ENCODE measurements at regions not wholly inside any gene's neighbourhood (a gene's known extent, or its start where the extent isn't known, plus 50 kb on each side); places are given as distances from the start of the nearest gene placed in this dataset.

DNA sequence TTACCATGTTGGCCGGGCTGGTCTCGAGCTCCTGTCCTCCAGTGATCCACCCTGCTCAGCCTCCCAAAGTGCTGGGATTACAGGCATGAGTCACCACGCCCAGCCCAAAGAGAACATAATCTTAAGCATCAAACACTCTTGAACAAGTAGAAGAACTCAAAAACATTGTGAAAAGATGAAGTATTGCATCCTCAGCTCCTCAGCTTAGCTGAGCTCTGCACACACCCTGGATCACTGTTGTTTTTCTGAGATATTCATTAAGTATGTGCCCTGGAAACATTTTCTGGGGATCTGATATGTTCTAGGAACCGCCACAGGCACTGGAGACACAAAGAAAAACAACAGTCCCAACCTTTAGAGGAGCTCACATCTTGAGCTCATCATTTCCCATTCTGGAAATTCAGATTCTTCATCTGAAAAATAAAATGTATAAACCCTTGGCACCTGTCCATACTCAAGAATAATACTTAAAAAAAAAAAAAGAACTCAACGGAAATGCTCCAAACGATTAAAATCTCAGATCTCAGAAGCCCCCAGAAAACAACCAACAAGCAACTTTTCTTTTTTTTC lies 62.2 kb upstream of the ZNF462 start:
- Histone ChIP-seq H3K4me2 (ENCODE audit: low read depth, low read length) (no peak overlapping the region), H3K27me3 (replicated peaks; ENCODE audit: insufficient read depth, low read length) (no peaks in the 10 kb centered on the region), H3F3A (ENCODE audit: insufficient read depth, low read length) (no peaks in the 10 kb centered on the region), H2AFZ (ENCODE audit: low read length) (no peak overlapping the region), H3K4me3 (ENCODE audit: low read length) (no peak overlapping the region), H3K9me2 (replicated peaks; ENCODE audit: insufficient read depth, low read length) (no peaks in the 10 kb centered on the region), H3K36me3 (replicated peaks; ENCODE audit: insufficient read depth, low read length) (no peaks in the 10 kb centered on the region), H3K9me3 (replicated peaks; ENCODE audit: insufficient read depth, low read length) (no peaks in the 10 kb centered on the region), H3K9ac (ENCODE audit: low read length) (no peak overlapping the region), H3K4me1 (ENCODE audit: low read length) (no peaks in the 10 kb centered on the region), H3K79me2 (ENCODE audit: low read length) (no peaks in the 10 kb centered on the region), H3K27ac (ENCODE audit: low read length) (no peak overlapping the region), H4K20me1 (ENCODE audit: insufficient read depth, low read length) (no peaks in the 10 kb centered on the region)
- TF ChIP-seq, protein P1, sequence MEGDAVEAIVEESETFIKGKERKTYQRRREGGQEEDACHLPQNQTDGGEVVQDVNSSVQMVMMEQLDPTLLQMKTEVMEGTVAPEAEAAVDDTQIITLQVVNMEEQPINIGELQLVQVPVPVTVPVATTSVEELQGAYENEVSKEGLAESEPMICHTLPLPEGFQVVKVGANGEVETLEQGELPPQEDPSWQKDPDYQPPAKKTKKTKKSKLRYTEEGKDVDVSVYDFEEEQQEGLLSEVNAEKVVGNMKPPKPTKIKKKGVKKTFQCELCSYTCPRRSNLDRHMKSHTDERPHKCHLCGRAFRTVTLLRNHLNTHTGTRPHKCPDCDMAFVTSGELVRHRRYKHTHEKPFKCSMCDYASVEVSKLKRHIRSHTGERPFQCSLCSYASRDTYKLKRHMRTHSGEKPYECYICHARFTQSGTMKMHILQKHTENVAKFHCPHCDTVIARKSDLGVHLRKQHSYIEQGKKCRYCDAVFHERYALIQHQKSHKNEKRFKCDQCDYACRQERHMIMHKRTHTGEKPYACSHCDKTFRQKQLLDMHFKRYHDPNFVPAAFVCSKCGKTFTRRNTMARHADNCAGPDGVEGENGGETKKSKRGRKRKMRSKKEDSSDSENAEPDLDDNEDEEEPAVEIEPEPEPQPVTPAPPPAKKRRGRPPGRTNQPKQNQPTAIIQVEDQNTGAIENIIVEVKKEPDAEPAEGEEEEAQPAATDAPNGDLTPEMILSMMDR (IDR thresholded peaks at IDR 0.05; ENCODE audit: low read length), result no peak
- TF ChIP-seq EZH2phosphoT487 (IDR thresholded peaks at IDR 0.05; ENCODE audit: low read length), result no peak
- no peak for TF ChIP-seq EZH2 (optimal IDR thresholded peaks at IDR 0.05; ENCODE audit: low read depth, low read length)
- no peak for DNase-seq

DNA sequence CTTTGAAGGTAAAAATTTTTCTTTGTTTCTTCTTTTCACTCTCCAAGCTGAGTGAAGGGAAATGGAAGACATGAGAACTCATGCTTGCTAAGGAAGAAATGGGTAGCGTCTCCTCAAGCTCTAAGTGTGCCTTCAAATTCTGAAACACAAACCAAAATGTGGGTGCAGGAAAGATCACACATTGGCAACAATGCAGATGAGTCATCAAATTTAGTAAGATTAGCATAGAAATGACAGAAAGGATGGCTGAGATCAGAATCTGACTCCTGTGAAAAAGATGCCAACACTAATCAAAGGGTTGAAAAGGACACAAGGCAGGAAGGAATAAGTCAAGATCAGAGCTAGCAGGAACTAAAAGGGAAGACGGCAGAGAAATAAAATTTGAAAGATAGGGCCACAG lies 61.1 kb upstream of the ZNF462 start:
- H4K20me1 ChIP-seq (ENCODE audit: insufficient read depth, low read length), result no peaks in the 10 kb centered on the region
- no peak overlapping the region for H3K27ac ChIP-seq (ENCODE audit: low read length)
- no peaks in the 10 kb centered on the region for H3K4me1 ChIP-seq (ENCODE audit: low read length)
- no peak for DNase-seq
- no peak overlapping the region for H3K4me2 ChIP-seq (ENCODE audit: low read depth, low read length)
- no peak overlapping the region for H3K4me3 ChIP-seq (ENCODE audit: low read length)
- H2AFZ ChIP-seq (ENCODE audit: low read length), result no peak overlapping the region
- no peaks in the 10 kb centered on the region for H3K36me3 ChIP-seq (replicated peaks; ENCODE audit: insufficient read depth, low read length)
- no peaks in the 10 kb centered on the region for H3F3A ChIP-seq (ENCODE audit: insufficient read depth, low read length)
- TF ChIP-seq, protein P1 (IDR thresholded peaks at IDR 0.05; ENCODE audit: low read length), result no peak
- TF ChIP-seq EZH2 (optimal IDR thresholded peaks at IDR 0.05; ENCODE audit: low read depth, low read length), result no peak
- no peak for TF ChIP-seq EZH2phosphoT487 (IDR thresholded peaks at IDR 0.05; ENCODE audit: low read length)
- H3K79me2 ChIP-seq (ENCODE audit: low read length), result no peaks in the 10 kb centered on the region
- H3K27me3 ChIP-seq (replicated peaks; ENCODE audit: insufficient read depth, low read length), result no peaks in the 10 kb centered on the region
- no peaks in the 10 kb centered on the region for H3K9me2 ChIP-seq (replicated peaks; ENCODE audit: insufficient read depth, low read length)
- no peak overlapping the region for H3K9ac ChIP-seq (ENCODE audit: low read length)
- no peaks in the 10 kb centered on the region for H3K9me3 ChIP-seq (replicated peaks; ENCODE audit: insufficient read depth, low read length)

All from MM.1S (cell line).